ENCODE measurements at regions not wholly inside any gene's neighbourhood (a gene's known extent, or its start where the extent isn't known, plus 50 kb on each side); places are given as distances from the start of the nearest gene placed in this dataset.

- TF ChIP-seq, protein P1, sequence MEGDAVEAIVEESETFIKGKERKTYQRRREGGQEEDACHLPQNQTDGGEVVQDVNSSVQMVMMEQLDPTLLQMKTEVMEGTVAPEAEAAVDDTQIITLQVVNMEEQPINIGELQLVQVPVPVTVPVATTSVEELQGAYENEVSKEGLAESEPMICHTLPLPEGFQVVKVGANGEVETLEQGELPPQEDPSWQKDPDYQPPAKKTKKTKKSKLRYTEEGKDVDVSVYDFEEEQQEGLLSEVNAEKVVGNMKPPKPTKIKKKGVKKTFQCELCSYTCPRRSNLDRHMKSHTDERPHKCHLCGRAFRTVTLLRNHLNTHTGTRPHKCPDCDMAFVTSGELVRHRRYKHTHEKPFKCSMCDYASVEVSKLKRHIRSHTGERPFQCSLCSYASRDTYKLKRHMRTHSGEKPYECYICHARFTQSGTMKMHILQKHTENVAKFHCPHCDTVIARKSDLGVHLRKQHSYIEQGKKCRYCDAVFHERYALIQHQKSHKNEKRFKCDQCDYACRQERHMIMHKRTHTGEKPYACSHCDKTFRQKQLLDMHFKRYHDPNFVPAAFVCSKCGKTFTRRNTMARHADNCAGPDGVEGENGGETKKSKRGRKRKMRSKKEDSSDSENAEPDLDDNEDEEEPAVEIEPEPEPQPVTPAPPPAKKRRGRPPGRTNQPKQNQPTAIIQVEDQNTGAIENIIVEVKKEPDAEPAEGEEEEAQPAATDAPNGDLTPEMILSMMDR (IDR thresholded peaks at IDR 0.05): no peak
- TF ChIP-seq POLR2A (IDR thresholded peaks at IDR 0.05) (no peak), POLR2AphosphoS5 (IDR thresholded peaks at IDR 0.05) (no peak), EP300 (IDR thresholded peaks at IDR 0.05) (no peak)
Measured at GRCh38 chr10:111874576-111874975, 309.0 kb downstream of the GPAM start.

Data from upper lobe of left lung (tissue), 4 donors.